ENCODE measurements at regions not wholly inside any gene's neighbourhood (a gene's known extent, or its start where the extent isn't known, plus 50 kb on each side); places are given as distances from the start of the nearest gene placed in this dataset.

DNA sequence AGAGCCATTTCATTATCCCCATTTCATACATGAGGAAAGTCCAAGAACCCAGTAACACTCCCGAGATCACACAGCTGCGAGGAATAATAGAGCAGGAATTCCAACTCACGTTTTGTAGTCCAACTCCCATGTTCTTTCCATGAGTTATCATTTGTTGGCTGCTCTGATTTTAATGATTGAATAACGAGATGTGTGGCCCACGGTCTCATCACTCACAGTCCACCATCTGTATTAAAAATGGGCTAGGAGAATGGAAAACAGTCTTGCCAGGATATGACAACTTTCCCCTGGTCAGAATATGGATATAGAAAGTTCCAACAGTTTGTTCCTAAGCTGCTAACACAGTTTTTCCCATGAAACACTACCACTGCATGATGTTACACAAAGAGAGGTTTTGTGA, 147.5 kb downstream of the METTL4 start:
- TF ChIP-seq CTCF (IDR thresholded peaks at IDR 0.05; ENCODE audit: unreplicated experiment): no peak
- H3K27me3 Mint-ChIP-seq (ENCODE audit: low read depth): no peaks in the 10 kb centered on the region
- H3K4me3 Mint-ChIP-seq: no peak overlapping the region
- no peaks in the 10 kb centered on the region for H3K36me3 Mint-ChIP-seq
- DNase-seq (ENCODE audit: low spot score in 2 of 2, unreplicated experiment in 2 of 2): no peak
- H3K4me1 Mint-ChIP-seq: no peaks in the 10 kb centered on the region
- H3K9me3 Mint-ChIP-seq: no peaks in the 10 kb centered on the region
- H3K27ac Mint-ChIP-seq: no peak overlapping the region

- Mint-ChIP-seq H3K4me3 (no peak overlapping the region), H3K36me3 (no peaks in the 10 kb centered on the region), H3K27me3 (ENCODE audit: low read depth) (no peaks in the 10 kb centered on the region), H3K27ac (no peak overlapping the region), H3K9me3 (no peaks in the 10 kb centered on the region), H3K4me1 (no peaks in the 10 kb centered on the region)
- TF ChIP-seq CTCF (IDR thresholded peaks at IDR 0.05; ENCODE audit: unreplicated experiment): no peak
- no peak for DNase-seq (ENCODE audit: low spot score in 2 of 2, unreplicated experiment in 2 of 2)
Observed at GRCh38 chr18:2424420-2424819, 146.9 kb downstream of the METTL4 start.

- no peaks in the 10 kb centered on the region for H3K4me1 Mint-ChIP-seq
- no peaks in the 10 kb centered on the region for H3K27me3 Mint-ChIP-seq (ENCODE audit: low read depth)
- H3K27ac Mint-ChIP-seq: no peak overlapping the region
- DNase-seq (ENCODE audit: low spot score in 2 of 2, unreplicated experiment in 2 of 2): no peak
- no peak for TF ChIP-seq CTCF (IDR thresholded peaks at IDR 0.05; ENCODE audit: unreplicated experiment)
- H3K9me3 Mint-ChIP-seq: peaks cover 6% of the 10 kb centered on the region
- peaks cover 2% of the 10 kb centered on the region for H3K36me3 Mint-ChIP-seq
- no peak overlapping the region for H3K4me3 Mint-ChIP-seq
Observed at GRCh38 chr18:2425426-2426317, 145.6 kb downstream of the METTL4 start.

- H3K4me1 Mint-ChIP-seq: peaks cover 5% of the 10 kb centered on the region
- no peak for TF ChIP-seq CTCF (IDR thresholded peaks at IDR 0.05; ENCODE audit: unreplicated experiment)
- no peaks in the 10 kb centered on the region for H3K27me3 Mint-ChIP-seq (ENCODE audit: low read depth)
- peaks cover 2% of the 10 kb centered on the region for H3K36me3 Mint-ChIP-seq
- H3K27ac Mint-ChIP-seq: no peak overlapping the region
- DNase-seq (ENCODE audit: low spot score in 2 of 2, unreplicated experiment in 2 of 2): no peak
- no peak overlapping the region for H3K4me3 Mint-ChIP-seq
- H3K9me3 Mint-ChIP-seq: peaks cover 7% of the 10 kb centered on the region
Observed at GRCh38 chr18:2430191-2430590, 141.1 kb downstream of the METTL4 start.

- Mint-ChIP-seq H3K4me1 (peaks cover 5% of the 10 kb centered on the region), H3K36me3 (peaks cover 2% of the 10 kb centered on the region), H3K27ac (no peak overlapping the region), H3K27me3 (ENCODE audit: low read depth) (no peaks in the 10 kb centered on the region), H3K9me3 (peaks cover 10% of the 10 kb centered on the region), H3K4me3 (no peak overlapping the region)
- DNase-seq (ENCODE audit: low spot score in 2 of 2, unreplicated experiment in 2 of 2): no peak
- no peak for TF ChIP-seq CTCF (IDR thresholded peaks at IDR 0.05; ENCODE audit: unreplicated experiment)
Observed at GRCh38 chr18:2431806-2432205, 139.5 kb downstream of the METTL4 start.

Measured in mesothelial cell of epicardium (in vitro differentiated cells).